ENCODE measurements at regions not wholly inside any gene's neighbourhood (a gene's known extent, or its start where the extent isn't known, plus 50 kb on each side); places are given as distances from the start of the nearest gene placed in this dataset.

GRCh38 chr16:86806838-86807351 lies 228.5 kb downstream of the FOXL1 start:
- 39 to 52% (median 47%) methylated on average over 22 of the region's 22 CpGs for WGBS, 4 donors
- Histone ChIP-seq H3K27ac (no peak overlapping the region), H3K4me3 (no peak overlapping the region), H3K27me3 (peaks cover 0 to 18% (median 0%) of the 10 kb centered on the region in 9 donors), H3K4me1 (peaks cover 0 to 16% (median 6%) of the 10 kb centered on the region in 12 donors), H3K9me3 (no peaks in the 10 kb centered on the region), H3K36me3 (no peaks in the 10 kb centered on the region)
- ATAC-seq, result no peak
- TF ChIP-seq CTCF (IDR thresholded peaks at IDR 0.05), result no peak
- no peak for TF ChIP-seq POLR2A (IDR thresholded peaks at IDR 0.05)
- no peak for DNase-seq
- intact Hi-C loops (cut with DNase I), result no loop called here

GRCh38 chr16:86808863-86809444 lies 230.6 kb downstream of the FOXL1 start:
- WGBS, 4 donors, result 82 to 86% (median 84%) methylated on average over 13 to 18 of the region's 18 CpGs

GRCh38 chr16:86809458-86809955 lies 231.2 kb downstream of the FOXL1 start:
- DNase-seq, result no peak
- H3K9me3 ChIP-seq, result no peaks in the 10 kb centered on the region
- intact Hi-C loops (cut with DNase I), result no loop called here
- H3K4me1 ChIP-seq, result peaks cover 0 to 16% (median 6%) of the 10 kb centered on the region in 12 donors
- ATAC-seq, result no peak
- WGBS, 4 donors, result 69 to 80% (median 71%) methylated on average over 8 of the region's 8 CpGs
- no peaks in the 10 kb centered on the region for H3K36me3 ChIP-seq
- TF ChIP-seq CTCF (IDR thresholded peaks at IDR 0.05), result no peak
- TF ChIP-seq POLR2A (IDR thresholded peaks at IDR 0.05), result no peak
- no peak overlapping the region for H3K4me3 ChIP-seq
- H3K27me3 ChIP-seq, result peaks cover 0 to 18% (median 0%) of the 10 kb centered on the region in 9 donors
- H3K27ac ChIP-seq, result no peak overlapping the region

More at GRCh38 chr16:86808863-86809444, 230.6 kb downstream of the FOXL1 start:
- no peak for ATAC-seq
- H3K27me3 ChIP-seq, result peaks cover 0 to 18% (median 0%) of the 10 kb centered on the region in 9 donors
- H3K27ac ChIP-seq, result no peak overlapping the region
- no peak overlapping the region for H3K4me3 ChIP-seq
- H3K36me3 ChIP-seq, result no peaks in the 10 kb centered on the region
- peaks cover 0 to 16% (median 6%) of the 10 kb centered on the region in 12 donors for H3K4me1 ChIP-seq
- intact Hi-C loops (cut with DNase I), result no loop called here
- TF ChIP-seq POLR2A (IDR thresholded peaks at IDR 0.05) (no peak), CTCF (IDR thresholded peaks at IDR 0.05) (no peak)
- DNase-seq, result no peak
- H3K9me3 ChIP-seq, result no peaks in the 10 kb centered on the region

- 94% methylated on average over 2 of the region's 2 CpGs for WGBS, 4 donors
- ATAC-seq (no peak), DNase-seq (no peak)
- Histone ChIP-seq H3K9me3 (no peaks in the 10 kb centered on the region), H3K4me1 (peaks cover 0 to 10% (median 3%) of the 10 kb centered on the region in 12 donors), H3K27ac (no peak overlapping the region), H3K4me3 (no peak overlapping the region), H3K36me3 (no peaks in the 10 kb centered on the region), H3K27me3 (peaks cover 0 to 18% (median 0%) of the 10 kb centered on the region in 9 donors)
- TF ChIP-seq CTCF (IDR thresholded peaks at IDR 0.05) (no peak), POLR2A (IDR thresholded peaks at IDR 0.05) (no peak)
- intact Hi-C loops (cut with DNase I), result no loop called here
Observed at GRCh38 chr16:86810062-86810461, 231.7 kb downstream of the FOXL1 start.

Data from heart left ventricle (tissue), 16 donors.